ENCODE measurements at regions not wholly inside any gene's neighbourhood (a gene's known extent, or its start where the extent isn't known, plus 50 kb on each side); places are given as distances from the start of the nearest gene placed in this dataset.

GRCh38 chr20:39318911-39319310 is 356.8 kb downstream of the DHX35 start:
- no peak for DNase-seq

- DNase-seq = no peak
Observed at GRCh38 chr20:39312676-39313075, 350.5 kb downstream of the DHX35 start.

- no peak for DNase-seq
Observed at GRCh38 chr20:39311851-39312506, 349.8 kb downstream of the DHX35 start.

GRCh38 chr20:39310363-39310995 is 348.3 kb downstream of the DHX35 start:
- DNase-seq = no peak

- no peak for DNase-seq
Observed at GRCh38 chr20:39309458-39309857, 347.3 kb downstream of the DHX35 start.

- DNase-seq = no peak
Observed at GRCh38 chr20:39302312-39302711, 340.2 kb downstream of the DHX35 start.

GRCh38 chr20:39299783-39300182 is 337.6 kb downstream of the DHX35 start:
- no peak for DNase-seq

- DNase-seq = no peak
Observed at GRCh38 chr20:39298571-39299506, 336.7 kb downstream of the DHX35 start.

- DNase-seq = no peak
Observed at GRCh38 chr20:39298121-39298520, 336.0 kb downstream of the DHX35 start.

- no peak for DNase-seq
Observed at GRCh38 chr20:39295301-39295700, 333.2 kb downstream of the DHX35 start.

- no peak for DNase-seq
Observed at GRCh38 chr20:39294137-39294725, 332.1 kb downstream of the DHX35 start.

GRCh38 chr20:39292193-39292736 is 330.1 kb downstream of the DHX35 start:
- DNase-seq = no peak

- no peak for DNase-seq
Observed at GRCh38 chr20:39291301-39291700, 329.2 kb downstream of the DHX35 start.

- DNase-seq = no peak
Observed at GRCh38 chr20:39290575-39290974, 328.4 kb downstream of the DHX35 start.

- DNase-seq = no peak
Observed at GRCh38 chr20:39289831-39290230, 327.7 kb downstream of the DHX35 start.

- no peak for DNase-seq
Observed at GRCh38 chr20:39289316-39289715, 327.2 kb downstream of the DHX35 start.

GRCh38 chr20:39283464-39283863 is 321.3 kb downstream of the DHX35 start:
- no peak for DNase-seq

GRCh38 chr20:39282619-39283092 is 320.5 kb downstream of the DHX35 start:
- no peak for DNase-seq

- no peak for DNase-seq
Observed at GRCh38 chr20:39280875-39281274, 318.7 kb downstream of the DHX35 start.

- no peak for DNase-seq
Observed at GRCh38 chr20:39278230-39278788, 316.2 kb downstream of the DHX35 start.

GRCh38 chr20:39277185-39277584 is 315.0 kb downstream of the DHX35 start:
- no peak for DNase-seq

- DNase-seq = no peak
Observed at GRCh38 chr20:39270837-39271604, 308.9 kb downstream of the DHX35 start.
